ENCODE measurements at regions not wholly inside any gene's neighbourhood (a gene's known extent, or its start where the extent isn't known, plus 50 kb on each side); places are given as distances from the start of the nearest gene placed in this dataset.

GRCh38 chr6:139981768-139982181 is 607.3 kb upstream of the CITED2 start:
- no peak for TF ChIP-seq POLR2A (IDR thresholded peaks at IDR 0.05)
- no peak for TF ChIP-seq CTCF (IDR thresholded peaks at IDR 0.05)
